ENCODE measurements at regions not wholly inside any gene's neighbourhood (a gene's known extent, or its start where the extent isn't known, plus 50 kb on each side); places are given as distances from the start of the nearest gene placed in this dataset.

GRCh38 chr1:208684192-208684591 lies 440.0 kb upstream of the PLXNA2 start:
- TF ChIP-seq CTCF (IDR thresholded peaks at IDR 0.05; ENCODE audit: insufficient read depth, low read depth, low read length) (no peak), EZH2 (IDR thresholded peaks at IDR 0.05; ENCODE audit: insufficient read depth, low read length) (no peak)
